AG20443 (cell line): ENCODE measurements at regions not wholly inside any gene's neighbourhood (a gene's known extent, or its start where the extent isn't known, plus 50 kb on each side); places are given as distances from the start of the nearest gene placed in this dataset.

ENCODE experiments used
- DNase-seq: peaks from one replicate; pipeline ENCODE4 v3.0.0; 2012; ENCODE audit warnings: low spot score, mixed read lengths

GRCh38 chr17:6212766-6213165 is 142.6 kb downstream of the WSCD1 start:
- no peak for DNase-seq

GRCh38 chr17:6209829-6210228 is 139.7 kb downstream of the WSCD1 start:
- no peak for DNase-seq

GRCh38 chr17:6208608-6209180 is 138.5 kb downstream of the WSCD1 start:
- DNase-seq: no peak

- no peak for DNase-seq
Observed at GRCh38 chr17:6205525-6205924, 135.3 kb downstream of the WSCD1 start.

GRCh38 chr17:6205033-6205432 is 134.9 kb downstream of the WSCD1 start:
- DNase-seq: no peak

GRCh38 chr17:6204203-6204722 is 134.1 kb downstream of the WSCD1 start:
- no peak for DNase-seq

GRCh38 chr17:6196355-6196754 is 126.2 kb downstream of the WSCD1 start:
- no peak for DNase-seq

GRCh38 chr17:6195123-6195522 is 124.9 kb downstream of the WSCD1 start:
- no peak for DNase-seq

GRCh38 chr17:6191405-6192324 is 121.5 kb downstream of the WSCD1 start:
- DNase-seq: no peak

- DNase-seq: no peak
Observed at GRCh38 chr17:6187836-6188235, 117.7 kb downstream of the WSCD1 start.

- DNase-seq: no peak
Observed at GRCh38 chr17:6186998-6187397, 116.8 kb downstream of the WSCD1 start.

- DNase-seq: no peak
Observed at GRCh38 chr17:6184508-6184907, 114.3 kb downstream of the WSCD1 start.

GRCh38 chr17:6179017-6179416 is 108.8 kb downstream of the WSCD1 start:
- DNase-seq: no peak

GRCh38 chr17:6177941-6178694 is 107.9 kb downstream of the WSCD1 start:
- DNase-seq: no peak
